Adrenal gland (tissue), 9 donors: ENCODE measurements at regions not wholly inside any gene's neighbourhood (a gene's known extent, or its start where the extent isn't known, plus 50 kb on each side); places are given as distances from the start of the nearest gene placed in this dataset.

ENCODE experiments used
- DNase-seq, 7 donors: peaks; one replicate each; pipeline ENCODE4 v3.0.0-alpha.2; 2019 to 2020
- H3K27ac ChIP-seq, 5 donors: fragments of 200-600 bp; sonication (generic) in 4 of 5; 1 replicate in 3 of 5; 2 replicates in 2 of 5; pipeline versions ENCODE4 v1.5.1 to v1.8.0; 2016 to 2020; ENCODE audit warnings: mild to moderate bottlenecking in 1 of 5
- H3K27me3 ChIP-seq: fragments of 200-600 bp; 2 replicates; pipeline ENCODE4 v1.8.0; 2021
- H3K36me3 ChIP-seq, 2 donors: fragments of 200-600 bp; replicated peaks in 1 of 2; 1 replicate in 1 of 2; 2 replicates in 1 of 2; pipeline versions ENCODE4 v1.5.1 to v1.8.0; 2018 to 2022
- H3K4me1 ChIP-seq, 2 donors: fragments of 200-600 bp; replicated peaks in 1 of 2; 1 replicate in 1 of 2; 2 replicates in 1 of 2; pipeline versions ENCODE4 v1.5.1 to v1.8.0; 2018 to 2021
- H3K4me3 ChIP-seq, 4 donors: fragments of 200-600 bp; sonication (generic) in 3 of 4; one replicate each; pipeline ENCODE4 v1.5.1; 2016 to 2018
- H3K9me3 ChIP-seq, 3 donors: fragments of 200-600 bp; sonication (generic) in 1 of 3; replicated peaks in 1 of 3; 1 replicate in 2 of 3; 2 replicates in 1 of 3; pipeline versions ENCODE4 v1.5.1 to v1.8.0; 2016 to 2021
- CTCF ChIP-seq, 6 experiments: fragments of 450-650 bp in 4 of 6; fragments of 200-600 bp in 2 of 6; sonication (generic) in 1 of 6; IDR thresholded peaks; 1 replicate in 5 of 6; 2 replicates in 1 of 6; pipeline versions ENCODE4 v1.5.1 to v1.8.0; 2016 to 2021; ENCODE audit warnings: antibody characterized with exemption in 6 of 6, mild to moderate bottlenecking in 2 of 6, moderate library complexity in 1 of 6
- POLR2A ChIP-seq, 2 donors: fragments of 450-650 bp; IDR thresholded peaks; one replicate each; pipeline ENCODE4 v1.6.1; 2017; ENCODE audit warnings: antibody characterized with exemption in 2 of 2, mild to moderate bottlenecking in 2 of 2, moderate library complexity in 1 of 2
- WGBS, 4 donors: extraction: QIAGEN DNeasy Blood & Tissue Kit in 2 of 4; methylation state at CpG; one replicate each; pipeline versions ENCODE4 v1.1.5 to v1.1.7; 2013 to 2017; 5-methylcytosine and 5-hydroxymethylcytosine counted together
- intact Hi-C, 2 donors: fragments of 100-400 bp; cut with DNase I; formaldehyde crosslinking; loops; one replicate each; pipeline versions ENCODE4 v1.14.1 to v1.15.0; 2022 to 2023
- donor health status: healthy with polysubstance abuse.
- donor health status: Bipolar disorder and iron deficiency.
- donor health status: DM: yes; HTN: yes; CAD: no.
- donor health status: DM: no; HTN: no; CAD: no.
- donor health status: DM: no; HTN: no; CAD: no.

GRCh38 chr11:29027436-29027835 lies 919.2 kb downstream of the METTL15 start:
- Histone ChIP-seq H3K36me3 (no peaks in the 10 kb centered on the region), H3K4me3 (no peak overlapping the region), H3K4me1 (no peaks in the 10 kb centered on the region), H3K27ac (no peak overlapping the region), H3K27me3 (no peaks in the 10 kb centered on the region), H3K9me3 (peaks cover 0 to 9% (median 8%) of the 10 kb centered on the region in 3 donors)
- intact Hi-C loops = no loop called here
- TF ChIP-seq CTCF (IDR thresholded peaks at IDR 0.05) (no peak), POLR2A (IDR thresholded peaks at IDR 0.05) (no peak)
- DNase-seq = no peak
- WGBS, 4 donors = 54 to 66% (median 60%) methylated on average over 1 of the region's 1 CpG

- no peak for DNase-seq
- no peaks in the 10 kb centered on the region for H3K27me3 ChIP-seq
- no peak overlapping the region for H3K4me3 ChIP-seq
- intact Hi-C loops = no loop called here
- no peaks in the 10 kb centered on the region for H3K36me3 ChIP-seq
- H3K27ac ChIP-seq = no peak overlapping the region
- WGBS, 4 donors = 74 to 92% (median 82%) methylated on average over 2 of the region's 2 CpGs
- peaks cover 0 to 9% (median 8%) of the 10 kb centered on the region in 3 donors for H3K9me3 ChIP-seq
- TF ChIP-seq POLR2A (IDR thresholded peaks at IDR 0.05) = no peak
- TF ChIP-seq CTCF (IDR thresholded peaks at IDR 0.05) = no peak
- H3K4me1 ChIP-seq = no peaks in the 10 kb centered on the region
Observed at GRCh38 chr11:29026286-29026685, 918.1 kb downstream of the METTL15 start.

GRCh38 chr11:29025001-29025400 lies 916.8 kb downstream of the METTL15 start:
- no peaks in the 10 kb centered on the region for H3K4me1 ChIP-seq
- DNase-seq = no peak
- H3K27ac ChIP-seq = no peak overlapping the region
- intact Hi-C loops = no loop called here
- H3K4me3 ChIP-seq = no peak overlapping the region
- no peaks in the 10 kb centered on the region for H3K27me3 ChIP-seq
- TF ChIP-seq CTCF (IDR thresholded peaks at IDR 0.05) (no peak), POLR2A (IDR thresholded peaks at IDR 0.05) (no peak)
- H3K36me3 ChIP-seq = no peaks in the 10 kb centered on the region
- H3K9me3 ChIP-seq = peaks cover 0 to 4% (median 3%) of the 10 kb centered on the region in 3 donors
- 60 to 65% (median 63%) methylated on average over 3 of the region's 3 CpGs for WGBS, 4 donors

DNA sequence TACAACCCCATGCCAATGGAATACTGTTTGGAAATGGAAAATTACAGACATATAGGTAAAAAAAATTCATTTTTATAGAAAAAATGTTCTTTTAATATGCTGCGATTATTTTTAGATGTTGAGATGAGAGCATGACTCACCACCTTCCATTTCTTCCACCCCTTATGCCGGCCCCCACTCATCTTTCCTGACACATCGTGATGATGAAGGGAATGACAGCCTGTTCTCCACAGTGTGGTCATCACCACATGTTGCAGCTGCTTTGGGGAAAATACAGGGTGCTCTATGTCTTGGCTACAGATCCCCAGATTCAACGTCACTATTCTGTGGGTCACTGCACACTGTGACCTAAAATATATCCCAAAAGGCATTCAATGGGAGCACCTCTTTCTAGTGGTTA lies 916.2 kb downstream of the METTL15 start:
- intact Hi-C loops = no loop called here
- 70 to 83% (median 79%) methylated on average over 4 of the region's 4 CpGs for WGBS, 4 donors
- Histone ChIP-seq H3K27ac (no peak overlapping the region), H3K9me3 (no peaks in the 10 kb centered on the region), H3K4me3 (no peak overlapping the region), H3K27me3 (no peaks in the 10 kb centered on the region), H3K36me3 (no peaks in the 10 kb centered on the region), H3K4me1 (no peaks in the 10 kb centered on the region)
- TF ChIP-seq CTCF (IDR thresholded peaks at IDR 0.05) (no peak), POLR2A (IDR thresholded peaks at IDR 0.05) (no peak)
- no peak for DNase-seq
